GM12878 (cell line): ENCODE measurements at regions not wholly inside any gene's neighbourhood (a gene's known extent, or its start where the extent isn't known, plus 50 kb on each side); places are given as distances from the start of the nearest gene placed in this dataset.

ENCODE experiments used
- MYC ChIP-seq: IDR thresholded peaks from 2 replicates; pipeline ENCODE4 v1.6.1; 2011; ENCODE audit warnings: mild to moderate bottlenecking, low read length, moderate library complexity, inconsistent platforms; ENCODE audit not compliant: insufficient read depth, insufficient replicate concordance, insufficient read length, severe bottlenecking
- ZSCAN29 ChIP-seq: fragments of 450-650 bp; IDR thresholded peaks from 2 replicates; pipeline ENCODE4 v1.6.1; 2017; ENCODE audit warnings: mild to moderate bottlenecking, moderate library complexity
- ZZZ3 ChIP-seq: IDR thresholded peaks from 2 replicates; pipeline ENCODE4 v1.6.1; 2011; ENCODE audit warnings: low read depth; ENCODE audit not compliant: control insufficient read depth, insufficient read length

- TF ChIP-seq MYC (no peak), ZZZ3 (no peak), ZSCAN29 (no peak)
Observed at GRCh38 chr5:154664869-154665268, 90.3 kb upstream of the LARP1 start.
